RWPE2 (cell line): ENCODE measurements at regions not wholly inside any gene's neighbourhood (a gene's known extent, or its start where the extent isn't known, plus 50 kb on each side); places are given as distances from the start of the nearest gene placed in this dataset.
A peak's percentile ranks its signal among the peaks of the same experiment; 100 is the strongest.

Experiments
- ATAC-seq: fragments of 200-7000 bp; cut with Tn5 transposase; 3 replicates; pipeline ENCODE4 v1.9.1; 2021; ENCODE audit warnings: low read depth
- DNase-seq: peaks from one replicate; pipeline ENCODE4 v3.0.0-alpha.2; 2020; ENCODE audit warnings: low spot score
- H3K27ac ChIP-seq: fragments of 450-650 bp; 2 replicates; pipeline ENCODE4 v1.5.1; 2017; ENCODE audit warnings: mild to moderate bottlenecking; ENCODE audit not compliant: poor library complexity, severe bottlenecking
- H3K27me3 ChIP-seq: fragments of 250-450 bp; sonication (Bioruptor Pico); 2 replicates; pipeline ENCODE4 v1.5.1; 2021; ENCODE audit warnings: mild to moderate bottlenecking, moderate library complexity; ENCODE audit not compliant: insufficient read depth, poor library complexity, severe bottlenecking
- H3K36me3 ChIP-seq: fragments of 250-450 bp; sonication (Bioruptor Pico); 2 replicates; pipeline ENCODE4 v1.5.1; 2020; ENCODE audit warnings: low read depth, mild to moderate bottlenecking, moderate library complexity
- H3K4me1 ChIP-seq: fragments of 250-450 bp; sonication (Bioruptor Pico); 2 replicates; pipeline ENCODE4 v1.5.1; 2021; ENCODE audit warnings: mild to moderate bottlenecking, moderate library complexity; ENCODE audit not compliant: insufficient read depth, poor library complexity, severe bottlenecking
- H3K4me3 ChIP-seq: fragments of 250-450 bp; sonication (Bioruptor Pico); 2 replicates; pipeline ENCODE4 v1.5.1; 2021; ENCODE audit warnings: mild to moderate bottlenecking, moderate library complexity; ENCODE audit not compliant: severe bottlenecking
- H3K9me3 ChIP-seq: fragments of 250-450 bp; sonication (Bioruptor Pico); 2 replicates; pipeline ENCODE4 v1.5.1; 2021; ENCODE audit warnings: mild to moderate bottlenecking, moderate library complexity; ENCODE audit not compliant: severe bottlenecking
- CTCF ChIP-seq: fragments of 450-650 bp; IDR thresholded peaks from one replicate; pipeline ENCODE4 v1.5.1; 2017; ENCODE audit warnings: mild to moderate bottlenecking, moderate library complexity; ENCODE audit not compliant: poor library complexity, severe bottlenecking

DNA sequence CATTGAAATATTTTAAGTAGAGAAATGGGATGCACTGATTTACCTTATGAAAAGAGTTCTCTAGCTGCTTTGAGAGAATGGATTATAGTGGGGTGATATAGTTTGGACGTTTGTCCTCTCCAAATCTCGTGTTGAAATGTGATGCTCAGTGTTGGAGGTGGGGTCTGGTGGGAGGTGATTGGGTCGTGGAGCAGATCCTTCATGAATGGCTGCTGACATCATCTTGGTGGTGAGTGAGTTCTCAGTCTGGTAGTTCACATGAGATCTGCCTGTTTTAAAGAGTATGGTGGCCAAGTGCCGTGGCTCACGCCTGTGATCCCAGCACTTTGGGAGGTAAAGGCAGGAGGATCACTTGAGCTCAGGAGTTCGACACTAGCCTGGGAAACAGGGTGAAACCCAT, 58.7 kb upstream of the SH3RF3 start:
- H3K36me3 ChIP-seq, result no peaks in the 10 kb centered on the region
- H3K4me1 ChIP-seq, result peaks cover 6% of the 10 kb centered on the region
- no peak overlapping the region for H3K27ac ChIP-seq
- no peak overlapping the region for H3K4me3 ChIP-seq
- no peak for TF ChIP-seq CTCF
- H3K27me3 ChIP-seq, result no peaks in the 10 kb centered on the region
- no peaks in the 10 kb centered on the region for H3K9me3 ChIP-seq
- DNase-seq (no peak), ATAC-seq (no peak)

DNA sequence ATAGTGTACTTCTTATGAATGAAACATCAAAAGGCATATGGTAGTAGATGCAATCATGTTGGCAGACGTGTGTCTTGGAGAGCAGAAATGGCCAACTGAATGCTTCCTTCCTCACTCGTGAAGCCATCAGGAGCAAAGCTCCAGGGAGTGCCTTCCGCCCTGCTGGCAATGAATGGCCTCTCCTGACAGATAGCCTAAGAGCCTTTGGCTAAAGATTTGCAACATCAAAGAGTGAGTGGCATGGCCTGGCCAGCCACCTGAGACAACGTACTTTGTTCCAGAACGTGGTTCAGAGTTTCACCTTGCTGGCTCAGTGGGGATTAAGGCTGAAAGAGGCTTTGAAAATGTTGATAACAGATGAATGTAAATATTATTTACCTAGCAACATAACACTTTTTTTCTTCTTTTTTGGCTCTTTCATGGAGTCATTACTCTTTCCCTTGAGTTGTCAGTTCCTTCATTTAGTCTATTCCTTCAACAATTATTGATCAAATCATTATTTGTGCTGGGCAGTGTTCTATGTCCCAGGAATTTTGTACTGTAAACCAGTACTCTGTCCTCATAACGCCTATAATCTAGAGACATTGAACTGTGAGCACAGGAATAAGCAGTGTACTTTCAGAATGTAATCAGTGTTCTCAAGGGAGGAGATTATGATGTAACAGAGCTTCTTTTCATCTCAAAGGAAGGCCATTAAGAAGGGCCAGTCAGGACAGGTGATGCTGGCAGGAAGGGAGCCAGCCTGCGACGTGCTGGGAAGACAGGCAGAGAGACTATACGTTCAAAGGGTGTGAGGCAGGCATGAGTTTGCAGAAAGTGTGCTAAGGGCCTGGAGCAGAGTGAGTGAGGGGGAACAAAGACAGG, 59.4 kb upstream of the SH3RF3 start:
- no peak for TF ChIP-seq CTCF
- Histone ChIP-seq H3K4me3 (no peak overlapping the region), H3K36me3 (no peaks in the 10 kb centered on the region), H3K9me3 (no peaks in the 10 kb centered on the region), H3K4me1 (peaks cover 6% of the 10 kb centered on the region), H3K27ac (no peak overlapping the region), H3K27me3 (no peaks in the 10 kb centered on the region)
- DNase-seq, result no peak
- ATAC-seq, result peak; percentile 53

DNA sequence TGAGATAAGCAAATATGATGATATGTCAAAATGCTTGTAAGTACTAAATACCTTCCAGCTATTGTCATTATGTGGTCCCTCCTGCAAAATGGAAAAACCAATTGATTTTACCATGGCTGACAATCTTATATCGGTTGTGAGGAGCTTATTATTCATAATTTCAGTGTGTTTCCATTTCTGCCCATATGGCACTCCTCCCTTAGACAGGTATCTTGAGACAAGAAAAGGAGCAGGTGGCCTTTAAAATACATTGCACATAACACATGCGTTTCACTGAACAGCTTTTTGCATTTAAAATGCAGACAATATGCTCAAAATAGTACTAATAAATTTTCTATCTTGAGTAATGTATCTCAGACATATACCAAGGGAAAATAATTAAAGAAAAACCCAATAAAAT, 60.2 kb upstream of the SH3RF3 start:
- Histone ChIP-seq H3K9me3 (no peaks in the 10 kb centered on the region), H3K4me3 (no peak overlapping the region), H3K27ac (no peak overlapping the region), H3K36me3 (no peaks in the 10 kb centered on the region), H3K27me3 (no peaks in the 10 kb centered on the region), H3K4me1 (peaks cover 6% of the 10 kb centered on the region)
- no peak for ATAC-seq
- TF ChIP-seq CTCF, result no peak
- DNase-seq, result no peak

- Histone ChIP-seq H3K9me3 (no peaks in the 10 kb centered on the region), H3K36me3 (no peaks in the 10 kb centered on the region), H3K4me3 (no peak overlapping the region), H3K27me3 (no peaks in the 10 kb centered on the region), H3K4me1 (peaks cover 6% of the 10 kb centered on the region), H3K27ac (no peak overlapping the region)
- no peak for TF ChIP-seq CTCF
- ATAC-seq (no peak), DNase-seq (no peak)
Measured at GRCh38 chr2:109067631-109068125, 61.3 kb upstream of the SH3RF3 start.

GRCh38 chr2:109066917-109067597, 61.9 kb upstream of the SH3RF3 start:
- no peak for TF ChIP-seq CTCF
- no peaks in the 10 kb centered on the region for H3K9me3 ChIP-seq
- H3K4me1 ChIP-seq, result peaks cover 6% of the 10 kb centered on the region

More at GRCh38 chr2:109066917-109067597, 61.9 kb upstream of the SH3RF3 start:
- H3K4me3 ChIP-seq, result no peak overlapping the region
- no peak for ATAC-seq
- no peak for DNase-seq
- no peaks in the 10 kb centered on the region for H3K27me3 ChIP-seq
- no peaks in the 10 kb centered on the region for H3K36me3 ChIP-seq
- H3K27ac ChIP-seq, result no peak overlapping the region
